ENCODE measurements at regions not wholly inside any gene's neighbourhood (a gene's known extent, or its start where the extent isn't known, plus 50 kb on each side); places are given as distances from the start of the nearest gene placed in this dataset.

DNA sequence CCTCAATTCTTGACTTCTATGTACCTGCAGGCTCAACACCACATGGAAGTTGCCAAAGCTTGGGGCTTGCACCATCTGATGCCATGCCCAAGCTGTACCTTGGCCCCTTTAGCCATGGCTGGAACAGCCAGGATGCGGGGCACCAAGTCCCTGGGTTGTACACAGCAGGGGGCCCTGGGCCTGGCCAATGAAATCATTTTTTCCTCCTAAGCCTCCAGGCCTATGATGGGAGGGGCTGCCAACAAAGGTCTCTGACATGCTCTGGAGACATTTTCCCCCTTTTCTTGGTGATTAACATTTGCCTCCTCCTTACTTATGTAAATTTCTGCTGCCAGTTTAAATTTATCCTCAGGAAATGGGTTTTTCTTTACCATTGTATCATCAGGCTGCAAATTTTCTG lies 1428.1 kb downstream of the C4orf33 start:
- Histone ChIP-seq H4K20me1 (ENCODE audit: control insufficient read depth, insufficient read depth, low read length, poor library complexity, severe bottlenecking) (no peaks in the 10 kb centered on the region), H3K9me3 (ENCODE audit: control extremely low read depth in 1 of 3, control insufficient read depth in 2 of 3, insufficient read depth in 1 of 3, low read length in 2 of 3) (peaks cover 1 to 7% (median 5%) of the 10 kb centered on the region in 3 donors), H2AFZ (ENCODE audit: insufficient read depth, low read depth, low read length, poor library complexity, severe bottlenecking) (no peak overlapping the region), H3K36me3 (replicated peaks in 1 of 2; ENCODE audit: control extremely low read depth in 1 of 2, control insufficient read depth in 1 of 2, extremely low read depth in 1 of 2, insufficient read depth in 2 of 2, low read length in 1 of 2) (no peaks in the 10 kb centered on the region), H3K4me1 (ENCODE audit: control insufficient read depth in 2 of 2, insufficient read depth in 2 of 2, low read length in 2 of 2) (no peaks in the 10 kb centered on the region), H3K4me3 (ENCODE audit: control extremely low read depth in 1 of 5, extremely low read depth in 1 of 5, insufficient read depth in 1 of 5, low read depth in 2 of 5, low read length in 4 of 5) (no peak overlapping the region), H3K27ac (ENCODE audit: low read length in 2 of 2) (no peak overlapping the region), H3K4me2 (replicated peaks; ENCODE audit: low read depth, low read length, poor library complexity, severe bottlenecking) (no peak overlapping the region), H3K27me3 (replicated peaks in 1 of 4; ENCODE audit: control extremely low read depth in 1 of 4, control insufficient read depth in 3 of 4, insufficient read depth in 4 of 4, low read length in 3 of 4) (no peaks in the 10 kb centered on the region), H3K9ac (ENCODE audit: low read length) (no peak overlapping the region), H3K79me2 (ENCODE audit: control insufficient read depth, insufficient read depth, low read length) (no peaks in the 10 kb centered on the region)
- intact Hi-C loops (cut with micrococcal nuclease), result no loop called here
- Mint-ChIP-seq H3K27me3 (no peaks in the 10 kb centered on the region), H3K27ac (no peak overlapping the region), H3K4me3 (no peak overlapping the region), H3K9me3 (ENCODE audit: insufficient read depth) (no peaks in the 10 kb centered on the region), H3K4me1 (no peaks in the 10 kb centered on the region)
- WGBS (ENCODE audit: insufficient coverage), result 100% methylated on average over 1 of the region's 1 CpG
- TF ChIP-seq EZH2 (IDR thresholded peaks at IDR 0.05; ENCODE audit: borderline replicate concordance, insufficient read depth, low read depth, low read length, poor library complexity, severe bottlenecking), result no peak
- TF ChIP-seq, protein P1, sequence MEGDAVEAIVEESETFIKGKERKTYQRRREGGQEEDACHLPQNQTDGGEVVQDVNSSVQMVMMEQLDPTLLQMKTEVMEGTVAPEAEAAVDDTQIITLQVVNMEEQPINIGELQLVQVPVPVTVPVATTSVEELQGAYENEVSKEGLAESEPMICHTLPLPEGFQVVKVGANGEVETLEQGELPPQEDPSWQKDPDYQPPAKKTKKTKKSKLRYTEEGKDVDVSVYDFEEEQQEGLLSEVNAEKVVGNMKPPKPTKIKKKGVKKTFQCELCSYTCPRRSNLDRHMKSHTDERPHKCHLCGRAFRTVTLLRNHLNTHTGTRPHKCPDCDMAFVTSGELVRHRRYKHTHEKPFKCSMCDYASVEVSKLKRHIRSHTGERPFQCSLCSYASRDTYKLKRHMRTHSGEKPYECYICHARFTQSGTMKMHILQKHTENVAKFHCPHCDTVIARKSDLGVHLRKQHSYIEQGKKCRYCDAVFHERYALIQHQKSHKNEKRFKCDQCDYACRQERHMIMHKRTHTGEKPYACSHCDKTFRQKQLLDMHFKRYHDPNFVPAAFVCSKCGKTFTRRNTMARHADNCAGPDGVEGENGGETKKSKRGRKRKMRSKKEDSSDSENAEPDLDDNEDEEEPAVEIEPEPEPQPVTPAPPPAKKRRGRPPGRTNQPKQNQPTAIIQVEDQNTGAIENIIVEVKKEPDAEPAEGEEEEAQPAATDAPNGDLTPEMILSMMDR (IDR thresholded peaks at IDR 0.05), result no peak
- ChIA-PET POLR2A (no interaction called here), CTCF (no interaction called here)
- no peak for ATAC-seq (ENCODE audit: low read depth)
- DNase-seq, result no peak

DNA sequence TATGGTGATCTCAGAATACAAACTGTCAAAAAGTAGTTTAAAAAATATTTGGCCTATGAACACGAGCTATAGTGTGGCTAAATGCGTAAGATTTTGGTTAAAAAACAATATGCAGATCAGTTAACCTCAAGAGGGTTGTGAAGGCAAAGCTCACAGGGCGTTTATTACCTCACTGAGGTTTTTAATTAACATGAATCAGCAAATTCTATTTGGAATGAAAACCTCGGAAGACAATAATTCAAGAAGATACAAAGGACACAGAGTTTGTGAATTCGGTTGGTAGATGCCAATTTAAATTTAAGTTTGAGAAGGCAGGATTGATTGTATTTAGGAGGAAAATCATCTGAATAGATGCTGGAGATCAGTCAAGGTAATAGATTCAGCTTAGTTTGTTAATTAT lies 1434.6 kb downstream of the C4orf33 start:
- Histone ChIP-seq H3K9me3 (ENCODE audit: control extremely low read depth in 1 of 3, control insufficient read depth in 2 of 3, insufficient read depth in 1 of 3, low read length in 2 of 3) (peaks cover 0 to 2% (median 1%) of the 10 kb centered on the region in 3 donors), H3K4me2 (replicated peaks; ENCODE audit: low read depth, low read length, poor library complexity, severe bottlenecking) (no peak overlapping the region), H2AFZ (ENCODE audit: insufficient read depth, low read depth, low read length, poor library complexity, severe bottlenecking) (no peak overlapping the region), H3K27ac (ENCODE audit: low read length in 2 of 2) (no peak overlapping the region), H3K36me3 (replicated peaks in 1 of 2; ENCODE audit: control extremely low read depth in 1 of 2, control insufficient read depth in 1 of 2, extremely low read depth in 1 of 2, insufficient read depth in 2 of 2, low read length in 1 of 2) (no peaks in the 10 kb centered on the region), H4K20me1 (ENCODE audit: control insufficient read depth, insufficient read depth, low read length, poor library complexity, severe bottlenecking) (no peaks in the 10 kb centered on the region), H3K4me1 (ENCODE audit: control insufficient read depth in 2 of 2, insufficient read depth in 2 of 2, low read length in 2 of 2) (no peaks in the 10 kb centered on the region), H3K79me2 (ENCODE audit: control insufficient read depth, insufficient read depth, low read length) (no peaks in the 10 kb centered on the region), H3K4me3 (ENCODE audit: control extremely low read depth in 1 of 5, extremely low read depth in 1 of 5, insufficient read depth in 1 of 5, low read depth in 2 of 5, low read length in 4 of 5) (no peak overlapping the region), H3K27me3 (replicated peaks in 1 of 4; ENCODE audit: control extremely low read depth in 1 of 4, control insufficient read depth in 3 of 4, insufficient read depth in 4 of 4, low read length in 3 of 4) (no peaks in the 10 kb centered on the region), H3K9ac (ENCODE audit: low read length) (no peak overlapping the region)
- DNase-seq, result no peak
- 80% methylated on average over 1 of the region's 5 CpGs for WGBS (ENCODE audit: insufficient coverage)
- Mint-ChIP-seq H3K27ac (no peak overlapping the region), H3K4me3 (no peak overlapping the region), H3K27me3 (no peaks in the 10 kb centered on the region), H3K4me1 (no peaks in the 10 kb centered on the region), H3K9me3 (ENCODE audit: insufficient read depth) (peaks cover 6% of the 10 kb centered on the region)
- ChIA-PET POLR2A (no interaction called here), CTCF (no interaction called here)
- TF ChIP-seq, protein P1 (IDR thresholded peaks at IDR 0.05), result no peak
- no peak for TF ChIP-seq EZH2 (IDR thresholded peaks at IDR 0.05; ENCODE audit: borderline replicate concordance, insufficient read depth, low read depth, low read length, poor library complexity, severe bottlenecking)
- no peak for ATAC-seq (ENCODE audit: low read depth)
- intact Hi-C loops (cut with micrococcal nuclease), result no loop called here

Data from B cell (primary cell).